Sciatic nerve (tissue), 2 donors: ENCODE measurements at regions not wholly inside any gene's neighbourhood (a gene's known extent, or its start where the extent isn't known, plus 50 kb on each side); places are given as distances from the start of the nearest gene placed in this dataset.
A peak's percentile ranks its signal among the peaks of the same experiment; 100 is the strongest.

Experiments
- ATAC-seq: fragments of 200-7000 bp; cut with Tn5 transposase; one replicate; pipeline ENCODE4 v1.9.1; 2020; ENCODE audit warnings: mild to moderate bottlenecking, moderate library complexity
- DNase-seq: peaks from one replicate; pipeline ENCODE4 v3.0.0-alpha.2; 2020; ENCODE audit warnings: low spot score
- intact Hi-C: fragments of 100-400 bp; cut with DNase I; formaldehyde crosslinking; loops from one replicate; pipeline ENCODE4 v1.14.2; 2022
- donor health status: DM: no; HTN: no; CAD: no.
- donor health status: DM: no; HTN: no; CAD: no.

DNA sequence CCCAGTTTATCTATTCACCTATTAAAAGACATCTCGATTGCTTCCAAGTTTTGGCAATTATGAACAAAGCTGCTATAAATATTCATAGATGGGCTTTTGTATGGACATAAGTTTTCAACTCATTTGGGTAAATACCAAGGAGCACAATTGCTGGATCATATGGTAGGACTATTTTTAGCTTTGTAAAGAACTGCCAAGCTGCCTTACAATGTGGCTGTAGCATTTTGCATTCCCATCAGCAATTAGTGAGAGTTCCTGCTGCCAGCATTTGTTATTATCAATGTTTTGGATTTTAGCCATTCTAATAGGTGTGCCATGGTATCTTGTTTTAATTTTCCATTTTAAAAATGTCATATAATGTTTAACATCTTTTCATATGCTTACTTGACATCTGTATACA is 475.6 kb upstream of the NCAM2 start:
- DNase-seq (no peak), ATAC-seq (no peak)
- intact Hi-C loops: no loop called here

DNA sequence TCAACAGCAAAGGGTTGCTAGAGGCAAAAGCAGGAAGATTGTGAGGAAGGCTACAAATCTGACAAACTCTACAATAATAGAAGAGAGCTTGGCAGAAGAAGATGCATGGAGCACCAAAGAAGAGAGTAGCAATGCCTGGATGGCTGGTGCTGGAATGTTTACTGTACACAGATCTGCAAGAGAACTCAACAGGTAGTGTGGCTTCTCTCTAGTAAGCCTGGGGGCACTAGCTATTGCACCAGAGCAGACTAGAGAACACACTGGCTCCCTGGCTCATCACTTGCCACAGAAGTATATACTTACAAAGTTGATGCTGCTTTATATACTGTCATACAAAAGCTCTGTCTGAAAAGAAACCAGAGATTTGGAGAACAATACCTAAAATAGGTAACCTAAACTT is 475.0 kb upstream of the NCAM2 start:
- intact Hi-C loops: no loop called here
- no peak for DNase-seq
- ATAC-seq: no peak

GRCh38 chr21:20527731-20528460 is 470.3 kb upstream of the NCAM2 start:
- ATAC-seq (no peak), DNase-seq (no peak)
- intact Hi-C loops: no loop called here

DNA sequence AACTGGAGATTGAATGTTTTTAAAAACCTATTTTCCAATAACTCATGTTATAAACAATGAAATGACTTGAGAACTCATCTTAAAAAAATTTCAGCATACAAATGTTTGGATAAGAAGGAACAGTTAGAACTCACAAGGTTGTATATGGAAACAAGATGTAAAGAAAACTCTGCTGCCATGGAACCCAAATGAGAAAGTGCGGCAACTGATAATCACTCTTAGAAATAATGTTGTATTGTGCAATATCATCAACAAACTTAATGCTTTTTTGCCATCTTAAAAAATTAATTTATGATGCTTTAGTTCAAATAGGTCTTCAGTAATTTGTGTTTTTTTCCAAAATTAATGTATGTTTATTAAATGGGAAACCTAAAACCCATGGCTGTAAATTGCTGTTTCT is 461.1 kb upstream of the NCAM2 start:
- ATAC-seq (no peak), DNase-seq (no peak)
- intact Hi-C loops: no loop called here

- ATAC-seq (peak; percentile 13), DNase-seq (no peak)
- intact Hi-C loops: no loop called here
These were observed 460.1 kb upstream of the NCAM2 start for GRCh38 chr21:20538039-20538658.

- ATAC-seq (no peak), DNase-seq (no peak)
- intact Hi-C loops: no loop called here
These were observed 452.8 kb upstream of the NCAM2 start for GRCh38 chr21:20545454-20545853.

DNA sequence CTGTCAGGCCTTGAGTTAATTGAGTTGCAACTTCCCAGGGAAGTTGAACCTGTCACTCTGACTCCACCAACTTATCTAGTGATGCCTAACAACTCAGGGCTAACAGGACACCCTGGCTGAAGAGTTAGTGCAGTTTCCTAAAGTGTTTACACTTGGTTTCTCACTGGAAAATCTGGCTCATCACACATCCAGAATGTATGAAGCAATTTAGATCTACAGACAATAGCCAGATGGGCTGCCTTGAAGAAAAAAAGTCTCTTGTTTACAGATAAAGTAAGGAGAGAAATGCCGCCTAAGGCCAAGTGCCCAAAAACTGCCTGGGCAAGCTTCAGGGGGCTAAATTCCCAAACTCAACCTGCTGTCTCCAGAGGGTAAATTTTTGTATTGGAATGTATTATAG is 446.3 kb upstream of the NCAM2 start:
- ATAC-seq (no peak), DNase-seq (no peak)
- intact Hi-C loops: no loop called here

GRCh38 chr21:20554785-20555184 is 443.4 kb upstream of the NCAM2 start:
- DNase-seq (no peak), ATAC-seq (peak; percentile 57)
- intact Hi-C loops: no loop called here

GRCh38 chr21:20570824-20571232 is 427.4 kb upstream of the NCAM2 start:
- intact Hi-C loops: no loop called here
- ATAC-seq (no peak), DNase-seq (no peak)

DNA sequence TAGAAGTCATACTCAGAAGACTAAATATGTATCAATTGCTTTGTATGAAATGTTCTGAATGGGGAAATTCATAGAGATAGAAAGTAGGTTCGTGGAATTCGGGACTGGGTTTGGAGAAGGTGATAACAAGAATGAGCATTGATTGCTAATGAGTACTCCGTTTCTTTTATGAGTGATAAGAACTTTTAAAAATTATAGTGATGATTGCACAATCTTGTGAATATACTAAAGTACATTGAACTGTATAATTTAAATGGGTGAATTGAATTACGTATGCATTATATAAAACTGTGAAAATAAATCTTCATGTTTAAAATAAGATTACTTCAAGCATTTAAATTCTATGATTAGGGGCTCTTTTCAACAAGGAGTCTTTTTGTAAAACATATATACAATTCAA is 425.6 kb upstream of the NCAM2 start:
- DNase-seq: no peak
- intact Hi-C loops: no loop called here
- no peak for ATAC-seq

- intact Hi-C loops: no loop called here
- ATAC-seq: no peak
These were observed 416.8 kb upstream of the NCAM2 start for GRCh38 chr21:20581361-20581760.

DNA sequence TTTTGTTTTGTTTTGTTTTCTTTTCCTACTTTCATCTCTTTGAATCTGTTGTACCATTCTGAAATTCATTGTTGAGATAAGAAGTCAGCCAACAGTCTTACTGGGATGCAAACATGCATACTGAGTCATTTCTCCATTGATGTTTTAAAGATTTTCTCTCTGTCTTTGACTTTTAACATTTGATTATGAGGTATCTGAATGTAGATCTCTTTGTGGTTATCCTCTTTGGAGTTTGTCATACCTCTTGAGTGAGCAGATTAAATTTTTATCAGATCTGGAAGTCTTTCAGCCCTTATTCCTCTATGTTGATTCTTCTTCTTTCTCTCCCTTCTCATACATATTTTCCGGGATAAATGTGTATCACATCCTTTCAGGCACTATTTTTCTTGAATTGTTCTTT is 406.9 kb upstream of the NCAM2 start:
- intact Hi-C loops: no loop called here
- ATAC-seq (no peak), DNase-seq (no peak)

More at GRCh38 chr21:20581361-20581760, 416.8 kb upstream of the NCAM2 start:
- DNase-seq: no peak

DNA sequence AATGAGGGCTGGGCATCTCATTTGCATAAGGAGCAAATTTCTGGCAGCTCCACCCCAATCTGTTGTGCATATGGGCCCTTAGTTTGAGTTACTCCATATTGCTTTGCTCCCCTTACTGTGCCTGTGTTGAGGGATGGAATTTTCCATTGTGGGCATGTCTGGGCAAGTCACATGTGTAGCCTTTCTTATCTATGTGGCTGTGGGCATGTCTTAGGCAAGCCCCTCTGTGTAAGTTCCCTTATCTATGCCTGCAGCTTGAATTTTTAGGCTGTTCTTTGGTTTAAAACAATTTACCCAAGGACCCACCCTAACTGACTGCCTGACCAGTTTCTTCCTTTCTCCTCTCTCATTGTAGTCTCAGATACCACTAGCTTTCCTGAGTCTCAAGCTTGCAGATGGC is 405.7 kb upstream of the NCAM2 start:
- DNase-seq: no peak
- intact Hi-C loops: no loop called here
- no peak for ATAC-seq

DNA sequence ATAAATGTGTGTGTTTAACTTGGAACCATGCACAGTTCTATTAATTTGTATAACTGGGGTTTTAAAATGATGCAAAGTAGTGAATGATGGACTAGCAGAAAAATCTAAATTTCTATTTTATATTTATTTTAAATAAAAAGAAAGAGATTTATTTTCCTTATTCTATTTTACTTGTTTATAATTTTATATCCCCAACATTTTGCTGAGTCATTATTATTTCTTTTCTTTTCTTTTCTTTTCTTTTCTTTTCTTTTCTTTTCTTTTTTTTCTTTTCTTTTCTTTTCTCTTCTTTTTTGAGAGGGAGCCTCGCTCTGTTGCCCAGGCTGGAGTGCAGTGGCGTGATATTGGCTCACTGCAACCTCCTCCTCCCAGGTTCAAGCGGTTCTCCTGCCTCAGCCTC is 395.0 kb upstream of the NCAM2 start:
- intact Hi-C loops: no loop called here
- DNase-seq (no peak), ATAC-seq (no peak)

- DNase-seq (no peak), ATAC-seq (no peak)
- intact Hi-C loops: no loop called here
These were observed 387.2 kb upstream of the NCAM2 start for GRCh38 chr21:20611008-20611407.

DNA sequence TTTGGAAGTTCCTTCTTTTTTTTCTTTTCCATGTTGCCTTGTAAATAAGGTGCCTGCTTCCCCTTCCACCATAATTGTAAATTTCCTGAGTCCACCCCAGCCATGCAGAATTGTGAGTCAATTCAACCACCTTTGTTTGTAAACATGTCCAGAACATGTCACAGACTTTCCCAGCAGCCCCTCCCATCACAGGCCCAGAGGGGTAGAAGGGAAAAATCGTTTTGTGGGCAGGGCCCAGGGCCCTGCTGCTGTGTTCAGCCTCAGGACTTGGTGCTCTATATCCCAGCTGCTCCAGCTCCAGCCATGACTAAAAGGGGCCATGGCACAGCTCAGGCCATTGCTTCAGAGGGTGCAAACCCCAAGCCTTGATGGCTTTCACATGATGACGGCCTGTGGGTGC is 384.6 kb upstream of the NCAM2 start:
- ATAC-seq (no peak), DNase-seq (no peak)
- intact Hi-C loops: no loop called here

- intact Hi-C loops: no loop called here
- no peak for DNase-seq
- no peak for ATAC-seq
These were observed 381.1 kb upstream of the NCAM2 start for GRCh38 chr21:20617130-20617529.

DNA sequence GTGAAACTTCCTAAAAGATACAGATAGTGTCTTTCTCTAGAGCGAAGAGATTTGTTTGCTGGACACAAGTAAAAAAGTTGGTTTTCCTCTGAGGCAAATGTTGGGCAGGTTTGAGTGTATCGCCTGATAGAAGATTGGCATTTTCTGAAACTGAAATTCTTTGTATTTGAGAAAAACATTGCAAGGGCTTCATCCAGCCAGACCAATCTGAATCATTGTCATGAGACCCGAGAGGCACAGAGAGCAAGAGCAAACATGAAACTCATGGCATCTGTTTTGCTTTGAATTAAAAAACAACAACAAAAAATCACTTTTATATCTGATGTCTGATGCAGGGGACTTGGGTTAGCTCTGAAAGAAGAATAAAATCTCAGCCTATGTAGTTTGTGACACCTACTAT is 379.3 kb upstream of the NCAM2 start:
- DNase-seq (no peak), ATAC-seq (no peak)
- intact Hi-C loops: no loop called here

DNA sequence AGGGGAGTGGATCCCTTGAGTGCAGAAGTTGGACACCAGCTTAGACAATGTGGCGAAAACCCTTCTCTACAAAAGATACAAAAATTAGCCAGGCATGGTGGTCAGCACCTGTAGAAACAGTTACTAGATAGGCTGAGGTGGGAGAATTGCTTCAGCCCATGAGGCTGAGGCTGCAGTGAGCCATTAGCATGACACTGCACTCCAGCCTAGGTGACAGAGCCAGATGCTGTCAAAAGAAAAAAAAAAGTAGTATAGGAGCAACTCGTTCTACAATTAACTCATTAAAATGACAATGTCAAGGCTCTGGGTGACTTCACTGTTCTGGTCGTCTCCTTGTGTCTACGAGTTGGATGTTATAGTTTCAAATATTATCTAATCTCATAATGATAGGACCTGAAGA is 370.6 kb upstream of the NCAM2 start:
- DNase-seq: no peak
- no peak for ATAC-seq
- intact Hi-C loops: no loop called here

DNA sequence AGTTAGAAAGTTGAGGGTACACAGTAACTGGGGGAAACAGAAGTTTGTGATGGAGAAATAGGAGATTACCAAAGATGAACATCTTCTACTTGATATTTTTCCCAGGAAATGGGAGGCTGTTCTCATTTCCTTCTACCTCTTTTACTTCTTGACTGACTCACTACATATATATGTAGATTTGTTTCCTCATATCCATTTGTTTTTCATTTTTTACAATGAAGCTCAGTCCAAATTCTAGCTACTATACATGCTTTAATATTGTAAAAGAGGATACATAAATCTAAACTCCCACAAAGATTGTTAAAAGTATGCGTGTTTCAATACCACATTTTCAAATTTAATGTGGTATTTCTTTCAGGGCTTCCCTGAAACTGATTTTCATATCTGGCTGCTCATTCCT is 366.6 kb upstream of the NCAM2 start:
- no peak for DNase-seq
- no peak for ATAC-seq
- intact Hi-C loops: no loop called here

DNA sequence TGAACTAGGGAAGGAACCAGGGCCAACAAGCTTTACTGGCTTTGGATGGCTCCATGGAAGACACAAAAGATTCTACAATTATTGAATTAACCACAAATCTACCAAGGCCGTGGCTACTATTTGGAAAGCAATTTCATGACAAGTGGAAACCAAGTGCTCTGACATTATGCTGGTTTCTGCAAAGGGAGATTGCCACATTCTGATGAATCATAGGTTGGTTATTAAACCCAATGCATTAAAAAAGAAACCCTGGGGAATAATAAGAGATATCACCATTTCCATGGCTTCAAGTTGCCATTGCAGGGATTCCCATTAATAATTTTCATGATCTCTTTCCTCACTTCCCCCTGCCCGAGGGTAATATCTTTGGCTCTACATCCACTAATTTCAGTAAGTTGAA is 359.2 kb upstream of the NCAM2 start:
- no peak for ATAC-seq
- intact Hi-C loops: no loop called here
- no peak for DNase-seq
